GM21737 (cell line): ENCODE measurements at regions not wholly inside any gene's neighbourhood (a gene's known extent, or its start where the extent isn't known, plus 50 kb on each side); places are given as distances from the start of the nearest gene placed in this dataset.
A peak's percentile ranks its signal among the peaks of the same experiment; 100 is the strongest.
"Not testable (repeated sequence)": the region's sequence is repeated elsewhere in the genome, so short reads cannot be mapped to it uniquely, and the experiment has no call there.

Experiments
- ATAC-seq: cut with Tn5 transposase; IDR thresholded peaks from one replicate; pipeline ENCODE4 v1.9.1; 2021; ENCODE audit warnings: mild to moderate bottlenecking, moderate library complexity; ENCODE audit not compliant: unreplicated experiment

DNA sequence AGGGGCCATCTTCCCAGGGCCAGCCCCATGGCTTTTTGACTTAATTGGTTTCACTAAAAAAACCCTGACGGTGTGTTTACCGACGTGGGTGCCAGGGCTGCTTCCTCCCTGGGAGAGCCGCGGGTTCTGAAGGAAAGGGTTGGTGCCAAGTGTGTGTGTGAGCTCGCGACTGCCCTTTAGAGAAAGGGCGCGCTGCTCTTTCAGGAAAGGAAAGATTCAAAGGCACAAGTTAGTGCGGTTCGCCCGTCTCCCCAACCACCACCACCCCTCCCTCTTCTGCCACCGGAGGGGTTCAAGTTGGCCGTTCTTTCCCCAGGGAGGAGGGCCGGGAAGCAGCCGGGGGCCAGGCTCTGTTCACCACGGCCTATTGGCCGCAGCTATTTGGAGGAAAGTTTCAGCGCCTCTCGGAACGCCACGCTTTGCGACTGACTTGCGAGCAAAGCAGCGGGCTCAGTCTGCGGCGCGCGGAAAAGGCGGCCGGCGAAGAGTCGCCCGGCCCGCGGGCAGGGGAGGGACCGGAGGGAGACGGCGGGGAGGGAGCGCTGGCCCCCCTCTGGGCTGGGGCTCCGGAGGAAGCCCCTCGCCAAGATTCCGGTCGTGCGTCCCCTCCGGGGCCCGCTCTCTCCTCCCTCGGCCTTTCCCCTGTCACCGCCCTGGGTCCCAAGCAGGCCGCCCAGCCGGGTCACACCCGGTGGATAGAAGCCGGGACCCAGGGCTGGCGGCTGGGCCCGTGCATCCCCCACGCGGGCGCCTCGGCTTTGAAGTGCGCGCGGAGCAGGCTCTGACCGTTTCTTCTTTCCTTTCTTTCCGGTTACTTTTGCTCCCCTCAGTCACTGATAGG lies 165.9 kb upstream of the PPP1R3A start:
- ATAC-seq = no peak

DNA sequence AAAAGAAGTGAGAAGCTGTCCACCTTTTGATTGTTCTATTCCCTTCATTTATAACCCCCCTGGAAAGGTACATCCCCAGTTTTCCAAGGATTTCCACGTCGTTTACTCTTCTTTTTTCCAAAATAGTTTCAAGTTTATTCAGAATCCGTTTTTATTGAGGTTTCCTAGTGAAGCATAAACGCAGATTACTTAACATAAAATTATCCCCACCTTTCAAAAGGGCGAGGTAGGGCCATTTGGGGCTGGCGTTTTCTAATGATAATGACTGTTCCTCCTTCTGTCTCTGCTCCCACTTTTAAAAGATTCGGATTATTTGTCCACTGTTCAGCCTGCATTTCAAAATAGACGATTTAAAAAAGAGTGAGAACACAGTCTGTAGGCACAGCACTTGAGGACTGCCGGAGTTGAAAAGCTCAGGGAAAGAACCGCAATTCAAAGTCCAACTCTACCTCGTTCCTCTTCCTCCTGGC lies 165.2 kb upstream of the PPP1R3A start:
- ATAC-seq = no peak

DNA sequence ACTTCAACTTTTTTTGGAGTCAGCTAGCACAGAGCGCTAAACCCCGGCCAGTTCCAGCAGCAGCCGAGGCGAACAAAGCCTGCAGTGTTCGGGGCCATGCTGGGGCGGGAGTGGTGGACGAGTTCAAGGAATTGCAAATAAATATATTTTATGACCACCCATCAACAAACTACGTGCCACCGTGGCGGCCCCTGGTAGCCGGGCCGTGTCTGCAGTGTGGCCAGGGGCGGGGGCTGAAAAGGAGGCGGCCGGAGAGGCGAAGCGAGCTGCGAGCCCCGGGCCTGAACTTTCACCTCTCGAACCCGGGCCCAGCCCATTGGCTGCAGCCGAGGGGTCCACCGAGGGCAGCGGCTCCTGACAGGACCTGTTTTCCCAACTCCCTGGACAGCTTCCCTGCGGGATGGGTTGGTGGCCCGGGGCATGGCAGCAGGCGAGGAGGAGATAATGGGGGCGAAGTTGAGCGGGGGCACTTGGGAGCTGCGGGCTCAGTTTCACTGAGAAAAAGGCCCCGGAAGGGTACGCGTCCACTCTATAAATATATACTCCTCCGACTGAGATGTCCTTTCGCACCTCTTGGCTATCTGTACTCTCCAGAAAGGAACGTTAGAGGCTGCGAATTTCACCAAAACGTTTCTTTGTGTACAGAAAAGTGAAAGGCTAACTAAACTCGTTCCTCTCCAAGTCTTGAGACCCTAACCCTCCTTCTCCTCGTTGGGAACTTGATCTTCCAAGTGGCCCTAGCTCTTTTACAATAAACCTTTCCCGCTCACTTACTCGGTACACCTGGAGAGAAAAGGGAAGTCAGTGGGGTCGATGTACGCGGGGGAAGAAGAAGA lies 164.6 kb upstream of the PPP1R3A start:
- no peak for ATAC-seq

DNA sequence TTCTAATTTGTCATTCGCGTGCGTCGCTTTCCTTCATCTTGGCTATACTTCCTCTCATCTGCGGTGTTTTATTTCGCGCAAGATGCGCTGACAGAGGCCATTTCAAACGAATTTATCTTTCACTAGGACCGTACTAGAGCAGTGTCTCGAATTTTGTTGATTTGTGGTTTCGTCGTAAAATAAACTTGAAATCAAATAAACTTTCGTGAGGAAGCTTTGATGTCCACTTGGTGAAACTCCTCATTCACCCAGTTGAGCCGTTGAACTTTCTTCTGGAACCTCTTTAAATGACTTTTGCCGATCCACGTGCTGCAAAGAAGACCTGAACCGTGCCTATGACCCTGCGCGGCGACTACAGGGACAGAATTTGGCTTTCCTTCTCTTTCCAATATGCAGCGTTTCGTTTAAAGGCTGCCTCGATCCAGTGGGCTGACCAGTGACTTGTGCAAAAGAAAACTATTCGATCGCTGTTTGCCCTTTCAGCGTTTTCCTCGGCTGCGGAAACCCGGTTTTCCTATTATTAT lies 163.9 kb upstream of the PPP1R3A start:
- ATAC-seq = no peak

DNA sequence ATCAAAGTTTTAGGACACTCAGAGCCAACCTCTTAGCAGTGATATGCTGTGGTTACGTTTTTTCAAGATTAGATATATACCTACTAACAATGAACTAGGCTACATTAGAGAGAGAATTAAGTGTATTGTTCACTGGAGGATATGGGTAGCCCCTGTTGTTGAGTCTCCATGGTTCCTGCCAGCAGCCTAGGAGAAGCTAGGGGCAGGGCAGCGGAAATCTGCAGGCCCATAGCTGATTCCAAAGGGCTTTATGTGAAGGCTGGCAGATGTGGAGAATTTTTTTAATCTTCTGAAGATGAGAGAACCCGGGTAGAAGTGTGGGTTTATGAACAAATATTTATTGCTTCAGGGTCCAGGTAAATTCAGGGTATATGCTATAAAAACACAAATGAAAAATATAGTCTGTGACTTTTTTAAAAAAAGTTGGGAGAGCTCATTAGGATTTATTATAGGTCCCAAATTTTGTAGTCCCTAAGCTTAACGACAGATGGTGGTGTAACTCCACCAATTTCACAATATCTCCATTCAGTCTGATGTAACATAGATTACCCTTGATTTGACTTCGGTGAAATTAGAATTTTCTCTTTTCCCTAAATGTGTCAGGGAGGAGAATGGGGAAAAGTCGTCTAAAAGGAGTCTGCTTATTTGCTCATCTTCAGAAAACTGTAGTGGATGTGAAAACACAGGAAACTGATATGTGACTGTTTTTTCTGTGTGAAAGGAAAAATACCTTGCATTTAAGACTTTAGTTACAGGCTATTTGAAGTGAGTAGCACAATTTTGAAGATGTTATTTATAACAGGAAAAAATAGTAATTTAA lies 163.0 kb upstream of the PPP1R3A start:
- ATAC-seq = no peak

DNA sequence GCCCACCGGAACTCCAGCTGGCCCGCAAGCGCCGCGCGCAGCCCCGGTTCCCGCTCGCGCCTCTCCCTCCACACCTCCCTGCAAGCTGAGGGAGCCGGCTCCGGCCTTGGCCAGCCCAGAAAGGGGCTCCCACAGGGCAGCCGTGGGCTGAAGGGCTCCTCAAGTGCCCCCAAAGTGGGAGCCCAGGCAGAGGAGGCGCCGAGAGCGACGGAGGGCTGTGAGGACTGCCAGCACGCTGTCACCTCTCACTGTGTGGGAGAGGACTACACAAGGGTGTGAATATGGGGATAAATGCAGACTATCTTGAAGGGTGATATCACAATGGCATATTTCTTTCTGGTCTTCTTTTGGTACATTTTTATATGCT lies 158.3 kb upstream of the PPP1R3A start:
- ATAC-seq = not testable (repeated sequence)

DNA sequence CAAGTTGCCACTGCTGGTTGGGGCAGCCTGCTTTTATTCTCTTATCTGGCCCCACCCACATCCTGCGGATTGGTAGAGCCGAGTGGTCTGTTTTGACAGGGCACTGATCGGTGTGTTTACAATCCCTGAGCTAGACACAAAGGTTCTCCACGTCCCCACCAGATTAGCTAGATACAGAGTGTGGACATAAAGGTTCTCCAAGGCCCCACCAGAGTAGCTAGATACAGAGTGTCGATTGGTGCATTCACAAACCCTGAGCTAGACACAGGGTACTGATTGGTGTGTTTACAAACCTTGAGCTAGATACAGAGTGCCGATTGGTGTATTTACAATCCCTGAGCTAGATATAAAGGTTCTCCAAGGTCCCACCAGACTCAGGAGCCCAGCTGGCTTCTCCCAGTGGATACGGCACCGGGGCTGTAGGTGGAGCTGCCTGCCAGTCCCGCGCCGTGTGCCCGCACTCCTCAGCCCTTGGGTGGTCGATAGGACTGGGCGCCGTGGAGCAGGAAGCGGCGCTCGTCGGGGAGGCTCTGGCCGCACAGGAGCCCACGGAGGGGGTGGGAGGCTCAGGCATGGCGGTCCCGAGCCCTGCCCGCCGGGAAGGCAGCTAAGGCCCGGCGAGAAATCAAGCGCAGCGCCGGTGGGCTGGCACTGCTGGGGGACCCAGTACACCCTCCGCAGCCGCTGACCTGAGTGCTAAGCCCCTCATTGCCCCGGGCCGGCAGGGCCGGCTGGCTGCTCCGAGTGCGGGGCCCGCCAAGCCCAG lies 157.8 kb upstream of the PPP1R3A start:
- ATAC-seq = not testable (repeated sequence)

DNA sequence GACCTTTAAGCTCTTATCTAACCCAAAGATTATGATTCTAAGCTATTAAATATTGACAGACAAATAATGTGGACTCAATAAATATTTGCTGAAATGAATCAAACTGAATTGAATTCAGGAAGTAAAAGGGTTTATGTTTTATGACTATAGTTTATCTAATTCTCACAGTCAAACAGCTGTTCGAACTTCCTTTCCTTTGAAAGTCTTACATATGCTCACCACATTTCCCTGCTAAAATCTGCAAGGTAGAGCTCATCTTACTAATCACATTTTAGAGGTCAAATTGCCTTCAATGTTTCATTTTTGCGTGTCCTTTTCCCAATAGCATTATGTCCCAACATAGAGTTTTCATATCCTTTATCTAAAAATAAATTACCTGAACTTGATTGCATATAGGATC lies 154.9 kb upstream of the PPP1R3A start:
- ATAC-seq = no peak

DNA sequence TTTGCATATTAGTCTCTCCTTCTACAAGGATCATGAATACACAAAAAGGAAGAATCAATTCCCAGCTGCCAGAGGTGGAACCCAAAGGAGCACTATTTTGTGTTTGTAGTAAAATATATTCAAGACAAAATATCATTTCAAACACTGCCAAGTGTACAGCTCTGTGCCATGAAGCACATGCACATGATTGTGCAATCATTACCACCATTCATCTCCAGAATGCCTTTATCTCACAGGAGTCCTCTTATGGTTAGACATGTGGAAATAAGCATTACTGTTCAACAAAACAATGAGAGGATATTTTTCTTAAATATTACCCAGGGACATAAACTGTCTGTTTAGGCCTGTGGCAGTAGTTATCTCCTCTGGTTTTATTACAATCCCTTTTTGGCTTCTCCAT lies 151.4 kb upstream of the PPP1R3A start:
- no peak for ATAC-seq

DNA sequence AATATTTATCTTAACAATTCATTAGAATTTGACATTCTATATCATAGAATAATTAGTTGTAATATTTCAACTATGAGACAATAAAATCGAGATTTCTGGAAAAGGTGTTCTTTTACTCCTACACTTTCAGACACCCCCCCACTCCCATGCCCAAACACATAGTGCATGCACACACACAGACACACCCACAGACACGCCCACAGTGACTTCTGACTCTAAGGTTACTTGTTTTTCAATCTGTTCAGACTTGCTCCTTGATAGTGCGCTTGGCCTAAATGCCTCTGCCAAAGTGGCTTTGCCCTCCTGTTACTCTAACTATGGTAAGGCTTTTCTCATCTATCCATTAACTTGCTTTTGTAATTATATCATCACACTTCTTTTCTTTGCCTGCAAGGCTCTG lies 144.0 kb upstream of the PPP1R3A start:
- no peak for ATAC-seq

DNA sequence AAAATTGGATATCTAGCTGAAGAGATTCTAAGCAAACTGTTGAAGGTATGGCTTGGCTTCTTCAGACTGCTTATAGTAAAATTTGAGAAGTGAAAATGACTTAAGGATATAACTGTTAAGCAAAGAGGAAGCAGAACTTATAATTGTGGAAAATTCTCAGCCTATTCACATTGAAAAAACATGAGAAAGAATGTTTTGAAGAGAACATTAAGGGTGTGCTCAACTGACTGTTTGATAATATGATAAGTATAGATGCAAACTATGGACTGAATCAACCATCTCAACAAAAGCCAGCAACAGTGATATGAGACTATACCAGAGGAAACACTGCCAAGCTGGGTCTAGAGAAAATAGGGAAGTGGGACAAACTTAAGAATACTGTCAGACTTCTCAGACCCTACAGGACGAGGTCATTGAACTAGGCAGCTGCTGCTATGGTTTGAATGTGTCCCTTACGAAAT lies 133.1 kb upstream of the PPP1R3A start:
- ATAC-seq = peak; percentile 57

DNA sequence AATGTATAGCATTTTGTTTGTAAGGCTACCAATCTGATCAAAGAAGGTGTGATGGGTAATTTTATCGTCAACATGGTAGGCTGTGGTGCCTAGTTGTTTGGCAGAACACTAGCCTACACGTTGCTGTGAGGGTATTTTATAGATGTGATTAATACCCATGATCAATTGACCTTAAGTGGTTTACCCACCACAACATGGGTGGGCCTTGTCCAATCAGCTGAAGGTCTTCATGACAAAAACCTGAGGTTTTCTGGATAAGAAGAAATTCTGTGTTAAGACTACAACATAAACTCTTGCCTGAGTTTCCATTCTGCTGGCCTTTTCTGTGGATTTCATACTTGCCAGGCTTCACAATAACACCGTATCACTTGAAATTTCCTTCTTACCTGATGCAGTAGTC lies 131.8 kb upstream of the PPP1R3A start:
- ATAC-seq = no peak

DNA sequence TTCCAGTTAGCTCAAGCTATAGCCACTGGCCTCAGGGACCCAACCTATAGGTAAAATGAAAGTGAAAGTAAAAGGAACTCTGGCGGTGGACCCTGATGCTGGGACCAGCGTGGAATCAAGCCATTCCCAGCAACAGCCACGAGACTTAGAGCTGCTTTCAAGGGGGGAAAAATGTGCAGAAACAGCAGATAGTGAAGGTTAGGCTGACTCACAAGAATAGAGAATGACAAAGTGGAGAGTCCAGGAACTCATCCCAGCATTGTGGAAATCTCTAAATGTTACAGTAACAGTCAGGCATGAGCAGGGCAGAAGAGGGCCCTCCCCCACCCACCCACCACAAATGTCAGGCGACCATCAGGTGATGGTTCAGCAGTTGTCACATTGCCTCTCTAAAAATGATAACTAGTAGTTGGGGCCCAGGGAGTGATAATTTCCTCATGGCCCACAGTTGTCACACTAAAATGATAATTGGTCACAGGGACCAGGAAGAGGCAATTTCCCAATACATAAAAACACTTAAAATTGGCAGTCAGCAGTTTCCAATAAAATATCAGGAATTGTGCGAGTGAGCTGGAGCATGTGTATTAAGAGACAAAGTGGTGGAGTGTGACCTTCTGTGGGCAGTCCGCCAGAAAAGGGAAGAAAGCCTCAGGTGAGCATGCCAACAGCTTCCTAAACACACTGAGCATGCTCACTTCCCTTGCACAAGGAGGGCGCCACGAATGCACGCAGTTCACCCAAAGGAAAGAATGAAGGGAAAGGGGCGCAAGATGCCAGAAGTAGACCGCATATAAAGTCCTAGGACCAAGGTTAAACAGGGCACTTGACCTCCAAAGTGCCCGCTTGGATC lies 129.8 kb upstream of the PPP1R3A start:
- no peak for ATAC-seq

DNA sequence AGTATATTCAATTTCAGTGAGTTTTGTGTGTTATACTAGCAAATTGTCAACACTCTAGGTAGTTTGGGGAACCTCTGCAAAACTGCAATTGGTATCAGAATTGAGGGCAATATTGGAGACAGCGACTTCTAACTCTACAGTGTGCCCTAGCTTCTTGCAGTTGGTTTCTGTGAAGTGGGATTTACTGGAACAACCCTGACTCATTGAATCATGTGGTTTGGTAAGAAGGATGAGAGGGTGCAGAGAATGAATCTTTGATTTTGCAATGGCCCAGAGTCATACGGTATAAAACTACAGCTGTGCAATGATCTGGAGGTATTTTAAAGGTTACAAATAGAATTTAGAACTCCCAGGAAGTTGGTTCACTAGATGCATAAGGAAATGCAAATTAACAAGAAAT lies 129.1 kb upstream of the PPP1R3A start:
- no peak for ATAC-seq

DNA sequence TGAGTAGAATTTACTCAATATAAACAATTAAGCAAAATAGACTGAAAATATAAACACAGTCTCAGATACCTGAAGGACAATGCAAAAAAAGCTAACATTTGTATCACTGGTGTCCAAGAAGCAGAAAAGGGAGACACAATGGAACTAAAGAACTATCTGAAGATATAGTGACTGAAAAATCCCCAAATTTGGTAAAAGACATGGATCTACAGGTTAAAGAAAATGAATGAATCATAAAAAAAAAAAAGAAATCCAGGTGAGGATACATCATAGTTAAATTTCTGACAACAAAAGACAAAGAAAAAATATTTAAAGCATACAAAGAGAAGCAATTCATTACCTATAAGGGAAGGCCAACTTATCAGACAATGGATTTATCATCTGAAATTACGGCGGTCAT lies 114.7 kb upstream of the PPP1R3A start:
- no peak for ATAC-seq

DNA sequence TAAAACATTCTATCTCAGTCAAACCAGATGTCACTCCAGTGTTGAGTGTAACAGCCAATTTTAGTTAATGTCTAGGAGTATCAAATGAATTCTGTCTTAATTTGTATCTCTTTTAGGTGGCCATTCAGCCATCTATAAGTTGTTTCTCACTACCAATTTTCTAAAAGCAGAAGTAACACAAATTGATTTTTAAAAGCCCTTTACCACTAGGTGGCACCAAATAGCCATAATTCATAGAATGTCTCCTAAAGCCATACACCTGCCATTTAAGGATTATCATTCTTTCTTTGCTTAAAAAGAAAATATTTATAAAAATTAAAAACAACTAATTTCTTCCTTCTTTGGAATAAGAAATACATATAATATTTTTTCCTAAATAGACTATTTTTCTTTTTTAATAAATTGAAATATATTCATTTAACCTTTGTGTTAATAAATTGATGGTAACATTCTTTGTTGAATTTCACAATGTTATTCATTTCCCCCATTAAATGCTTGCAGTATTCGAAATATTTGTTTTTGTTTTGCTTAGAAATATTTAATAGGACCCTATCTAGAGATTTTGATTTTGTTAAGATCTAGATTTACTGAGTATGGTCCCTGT lies 107.8 kb upstream of the PPP1R3A start:
- no peak for ATAC-seq

DNA sequence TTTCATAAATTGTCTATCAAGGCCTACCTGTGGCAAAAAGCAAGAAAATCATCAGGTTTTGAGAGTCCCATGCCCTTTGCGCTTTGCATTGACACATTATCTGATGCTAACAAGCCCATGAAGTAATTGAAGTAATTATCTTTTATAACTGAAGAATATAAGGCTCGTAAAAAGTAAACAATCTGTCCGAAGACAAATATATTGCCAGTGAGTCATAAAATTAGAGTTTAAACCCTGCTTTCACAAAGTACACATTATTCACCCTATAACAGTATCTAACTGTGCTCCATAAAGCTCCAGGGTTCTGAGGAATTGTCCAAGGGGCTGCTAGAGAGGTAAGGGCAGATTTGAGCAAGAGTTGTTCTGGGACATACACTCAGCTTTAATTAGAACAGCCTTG lies 102.3 kb upstream of the PPP1R3A start:
- ATAC-seq = no peak

DNA sequence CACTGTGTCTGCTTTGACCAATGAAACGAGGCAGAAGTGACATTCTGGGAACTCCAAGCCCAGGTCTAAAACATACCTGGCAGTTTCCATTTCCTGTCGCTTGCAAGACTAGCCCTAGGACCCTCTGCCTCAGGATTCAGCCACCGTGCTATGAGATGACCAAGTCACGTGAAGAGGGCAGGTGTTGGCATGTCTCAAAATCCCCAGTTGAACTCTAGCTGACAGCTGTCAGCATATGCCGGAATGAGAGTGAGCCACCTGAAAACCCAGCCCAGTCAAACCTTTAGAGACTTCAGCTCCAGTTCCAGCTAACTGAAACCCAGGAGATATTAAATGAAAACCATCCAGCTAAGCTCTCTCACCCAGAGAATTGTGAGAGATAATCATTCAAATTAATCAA lies 89.9 kb upstream of the PPP1R3A start:
- ATAC-seq = no peak

DNA sequence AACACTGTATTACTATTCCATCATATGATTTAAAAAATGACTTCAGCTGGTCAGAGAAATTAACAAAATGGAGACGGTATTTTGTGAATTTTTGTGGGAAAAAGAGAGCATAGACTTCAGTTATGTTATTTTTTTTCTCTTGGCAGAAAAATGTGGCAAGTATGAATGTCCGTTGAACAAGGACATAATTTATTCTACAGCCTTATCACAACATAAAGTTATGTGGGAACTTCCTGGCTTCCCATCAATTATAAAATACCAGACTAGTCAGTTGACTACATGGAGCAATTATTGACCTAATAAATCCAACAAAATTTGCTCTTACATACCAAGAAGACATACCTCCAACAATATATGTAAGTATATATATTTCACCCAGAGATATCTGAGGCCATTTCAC lies 88.6 kb upstream of the PPP1R3A start:
- ATAC-seq = no peak
